ENCODE measurements at regions not wholly inside any gene's neighbourhood (a gene's known extent, or its start where the extent isn't known, plus 50 kb on each side); places are given as distances from the start of the nearest gene placed in this dataset.

DNA sequence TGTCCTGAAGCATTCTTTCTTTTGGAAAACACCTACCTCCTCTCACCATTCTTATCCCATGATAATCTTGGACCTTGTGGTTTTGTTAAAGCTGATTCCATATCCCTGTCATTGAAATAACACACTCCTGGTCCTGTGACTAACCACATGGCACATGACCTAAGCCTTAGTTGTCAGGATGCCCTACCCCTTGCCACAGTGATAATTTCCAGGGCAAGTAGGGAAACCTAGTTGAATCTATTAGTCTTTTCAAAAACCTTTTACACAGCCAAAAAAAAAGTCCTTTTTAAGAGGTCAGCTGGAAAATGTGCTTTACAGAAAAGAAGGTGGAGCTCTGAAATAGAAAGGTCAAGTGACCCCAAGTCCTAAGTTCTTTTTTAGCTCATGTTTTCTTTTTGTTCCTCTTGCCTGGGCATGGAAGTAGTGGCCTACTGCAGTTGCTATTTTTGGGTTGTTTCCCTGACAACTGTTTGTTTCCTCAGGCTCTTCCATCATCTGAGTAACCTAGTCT lies 608.4 kb downstream of the LRFN5 start:
- TF ChIP-seq EP300 (IDR thresholded peaks at IDR 0.05) (no peak), POLR2A (IDR thresholded peaks at IDR 0.05; ENCODE audit: low read depth) (no peak), POLR2AphosphoS5 (IDR thresholded peaks at IDR 0.05) (no peak)
- TF ChIP-seq, protein P1, sequence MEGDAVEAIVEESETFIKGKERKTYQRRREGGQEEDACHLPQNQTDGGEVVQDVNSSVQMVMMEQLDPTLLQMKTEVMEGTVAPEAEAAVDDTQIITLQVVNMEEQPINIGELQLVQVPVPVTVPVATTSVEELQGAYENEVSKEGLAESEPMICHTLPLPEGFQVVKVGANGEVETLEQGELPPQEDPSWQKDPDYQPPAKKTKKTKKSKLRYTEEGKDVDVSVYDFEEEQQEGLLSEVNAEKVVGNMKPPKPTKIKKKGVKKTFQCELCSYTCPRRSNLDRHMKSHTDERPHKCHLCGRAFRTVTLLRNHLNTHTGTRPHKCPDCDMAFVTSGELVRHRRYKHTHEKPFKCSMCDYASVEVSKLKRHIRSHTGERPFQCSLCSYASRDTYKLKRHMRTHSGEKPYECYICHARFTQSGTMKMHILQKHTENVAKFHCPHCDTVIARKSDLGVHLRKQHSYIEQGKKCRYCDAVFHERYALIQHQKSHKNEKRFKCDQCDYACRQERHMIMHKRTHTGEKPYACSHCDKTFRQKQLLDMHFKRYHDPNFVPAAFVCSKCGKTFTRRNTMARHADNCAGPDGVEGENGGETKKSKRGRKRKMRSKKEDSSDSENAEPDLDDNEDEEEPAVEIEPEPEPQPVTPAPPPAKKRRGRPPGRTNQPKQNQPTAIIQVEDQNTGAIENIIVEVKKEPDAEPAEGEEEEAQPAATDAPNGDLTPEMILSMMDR (IDR thresholded peaks at IDR 0.05): no peak
